Peyer's patch (tissue), 4 donors: ENCODE measurements at regions not wholly inside any gene's neighbourhood (a gene's known extent, or its start where the extent isn't known, plus 50 kb on each side); places are given as distances from the start of the nearest gene placed in this dataset.

Source experiments
- DNase-seq, 3 donors: peaks; one replicate each; pipeline ENCODE4 v3.0.0-alpha.2; 2017 to 2019
- H3K27ac ChIP-seq, 4 donors: fragments of 200-600 bp; sonication (generic); one replicate each; pipeline ENCODE4 v1.5.1; 2016 to 2019
- H3K27me3 ChIP-seq, 2 donors: fragments of 200-600 bp; sonication (generic); one replicate each; pipeline ENCODE4 v1.5.1; 2019
- H3K36me3 ChIP-seq, 3 donors: fragments of 200-600 bp; sonication (generic); one replicate each; pipeline ENCODE4 v1.5.1; 2016 to 2019
- H3K4me1 ChIP-seq, 4 donors: fragments of 200-600 bp; sonication (generic); one replicate each; pipeline ENCODE4 v1.5.1; 2016 to 2019
- H3K4me3 ChIP-seq, 4 donors: fragments of 200-600 bp; sonication (generic); 1 replicate in 3 of 4; 2 replicates in 1 of 4; pipeline ENCODE4 v1.5.1; 2016 to 2019; ENCODE audit warnings: mild to moderate bottlenecking in 1 of 4
- H3K9me3 ChIP-seq, 4 donors: fragments of 200-600 bp; sonication (generic); one replicate each; pipeline ENCODE4 v1.5.1; 2016 to 2019; ENCODE audit warnings: mild to moderate bottlenecking in 1 of 4
- CTCF ChIP-seq, 6 experiments: fragments of 450-650 bp in 4 of 6; fragments of 200-600 bp in 2 of 6; sonication (generic) in 1 of 6; IDR thresholded peaks; one replicate each; pipeline ENCODE4 v1.5.1; 2017 to 2019; ENCODE audit warnings: antibody characterized with exemption in 6 of 6, mild to moderate bottlenecking in 3 of 6, moderate library complexity in 1 of 6
- POLR2A ChIP-seq, 2 donors: fragments of 450-650 bp; IDR thresholded peaks; one replicate each; pipeline ENCODE4 v1.5.1; 2017; ENCODE audit warnings: antibody characterized with exemption in 2 of 2, mild to moderate bottlenecking in 2 of 2, moderate library complexity in 2 of 2

GRCh38 chr22:34476762-34477161 is 556.5 kb upstream of the LARGE1 start:
- Histone ChIP-seq H3K27me3 (no peaks in the 10 kb centered on the region), H3K4me1 (no peaks in the 10 kb centered on the region), H3K27ac (no peak overlapping the region), H3K4me3 (no peak overlapping the region), H3K9me3 (peaks cover 0 to 8% (median 0%) of the 10 kb centered on the region in 4 donors), H3K36me3 (no peaks in the 10 kb centered on the region)
- TF ChIP-seq CTCF (IDR thresholded peaks at IDR 0.05) (no peak), POLR2A (IDR thresholded peaks at IDR 0.05) (no peak)
- no peak for DNase-seq

GRCh38 chr22:34481090-34481489 is 560.8 kb upstream of the LARGE1 start:
- H3K36me3 ChIP-seq, result no peaks in the 10 kb centered on the region
- no peaks in the 10 kb centered on the region for H3K4me1 ChIP-seq
- no peak overlapping the region for H3K4me3 ChIP-seq
- TF ChIP-seq CTCF (IDR thresholded peaks at IDR 0.05), result no peak
- no peak for TF ChIP-seq POLR2A (IDR thresholded peaks at IDR 0.05)
- no peak for DNase-seq
- H3K27ac ChIP-seq, result no peak overlapping the region
- no peaks in the 10 kb centered on the region for H3K27me3 ChIP-seq
- peaks cover 0 to 8% (median 0%) of the 10 kb centered on the region in 4 donors for H3K9me3 ChIP-seq

- Histone ChIP-seq H3K4me3 (no peak overlapping the region), H3K9me3 (peaks cover 0 to 1% (median 0%) of the 10 kb centered on the region in 4 donors), H3K27ac (no peak overlapping the region), H3K4me1 (no peaks in the 10 kb centered on the region), H3K27me3 (no peaks in the 10 kb centered on the region), H3K36me3 (no peaks in the 10 kb centered on the region)
- no peak for TF ChIP-seq POLR2A (IDR thresholded peaks at IDR 0.05)
- TF ChIP-seq CTCF (IDR thresholded peaks at IDR 0.05), result no peak
- no peak for DNase-seq
Measured at GRCh38 chr22:34486381-34486780, 566.1 kb upstream of the LARGE1 start.

- TF ChIP-seq CTCF (IDR thresholded peaks at IDR 0.05), result no peak
- TF ChIP-seq POLR2A (IDR thresholded peaks at IDR 0.05), result no peak
- H3K4me1 ChIP-seq, result peaks cover 0 to 7% (median 0%) of the 10 kb centered on the region in 4 donors
- DNase-seq, result no peak
- no peaks in the 10 kb centered on the region for H3K9me3 ChIP-seq
- H3K4me3 ChIP-seq, result no peak overlapping the region
- no peaks in the 10 kb centered on the region for H3K27me3 ChIP-seq
- no peaks in the 10 kb centered on the region for H3K36me3 ChIP-seq
- no peak overlapping the region for H3K27ac ChIP-seq
Measured at GRCh38 chr22:34489861-34490260, 569.6 kb upstream of the LARGE1 start.

GRCh38 chr22:34490886-34491285 is 570.6 kb upstream of the LARGE1 start:
- no peak for DNase-seq
- no peaks in the 10 kb centered on the region for H3K36me3 ChIP-seq
- no peak overlapping the region for H3K27ac ChIP-seq
- peaks cover 0 to 7% (median 0%) of the 10 kb centered on the region in 4 donors for H3K4me1 ChIP-seq
- no peaks in the 10 kb centered on the region for H3K27me3 ChIP-seq
- no peak for TF ChIP-seq CTCF (IDR thresholded peaks at IDR 0.05)
- TF ChIP-seq POLR2A (IDR thresholded peaks at IDR 0.05), result no peak
- no peaks in the 10 kb centered on the region for H3K9me3 ChIP-seq
- no peak overlapping the region for H3K4me3 ChIP-seq

GRCh38 chr22:34493486-34493885 is 572.5 kb upstream of the ISX start:
- Histone ChIP-seq H3K4me1 (peaks cover 0 to 7% (median 0%) of the 10 kb centered on the region in 4 donors), H3K27me3 (no peaks in the 10 kb centered on the region), H3K27ac (no peak overlapping the region), H3K9me3 (no peaks in the 10 kb centered on the region), H3K36me3 (no peaks in the 10 kb centered on the region), H3K4me3 (no peak overlapping the region)
- no peak for DNase-seq
- no peak for TF ChIP-seq CTCF (IDR thresholded peaks at IDR 0.05)
- no peak for TF ChIP-seq POLR2A (IDR thresholded peaks at IDR 0.05)
